OCI-LY1 (cell line): ENCODE measurements at regions not wholly inside any gene's neighbourhood (a gene's known extent, or its start where the extent isn't known, plus 50 kb on each side); places are given as distances from the start of the nearest gene placed in this dataset.

ENCODE experiments used
- H2AFZ ChIP-seq: fragments of 200-600 bp; sonication (generic), shearing (Covaris generic); 2 replicates; pipeline ENCODE4 v1.6.0; 2014; ENCODE audit warnings: antibody characterized with exemption, mild to moderate bottlenecking, low read length
- H3F3A ChIP-seq: fragments of 200-600 bp; sonication (generic), shearing (Covaris generic); 2 replicates; pipeline ENCODE4 v1.6.0; 2014; ENCODE audit warnings: mild to moderate bottlenecking, antibody characterized with exemption, low read length, moderate library complexity; ENCODE audit not compliant: insufficient read depth
- H3K27ac ChIP-seq: fragments of 200-600 bp; sonication (generic); 2 replicates; pipeline ENCODE4 v1.5.1; 2014; ENCODE audit warnings: low read length, mixed run types, mild to moderate bottlenecking, low read depth; ENCODE audit not compliant: poor library complexity, severe bottlenecking
- H3K27me3 ChIP-seq: fragments of 200-600 bp; sonication (generic); 2 replicates; pipeline ENCODE4 v1.6.0; 2014; ENCODE audit warnings: antibody characterized with exemption, mild to moderate bottlenecking, low read length, moderate library complexity; ENCODE audit not compliant: insufficient read depth
- H3K36me3 ChIP-seq: fragments of 200-600 bp; sonication (generic); 2 replicates; pipeline ENCODE4 v1.6.1; 2014; ENCODE audit warnings: mild to moderate bottlenecking, antibody characterized with exemption, low read length, moderate library complexity, mixed read lengths; ENCODE audit not compliant: insufficient read depth
- H3K4me1 ChIP-seq: fragments of 200-600 bp; sonication (generic); 2 replicates; pipeline ENCODE4 v1.5.1; 2014; ENCODE audit warnings: mild to moderate bottlenecking, low read length, moderate library complexity; ENCODE audit not compliant: insufficient read depth, severe bottlenecking
- H3K4me2 ChIP-seq: fragments of 200-600 bp; sonication (generic), shearing (Covaris generic); 2 replicates; pipeline ENCODE4 v1.6.1; 2014; ENCODE audit warnings: low read length
- H3K4me3 ChIP-seq: fragments of 200-600 bp; sonication (generic); 2 replicates; pipeline ENCODE4 v1.5.1; 2014; ENCODE audit warnings: low read length, low read depth, mild to moderate bottlenecking, mixed read lengths; ENCODE audit not compliant: poor library complexity, severe bottlenecking
- H3K79me2 ChIP-seq: fragments of 200-600 bp; shearing (Covaris generic); 2 replicates; pipeline ENCODE4 v1.6.1; 2016; ENCODE audit warnings: mixed run types, low read length, mixed read lengths; ENCODE audit not compliant: insufficient read depth
- H3K9ac ChIP-seq: fragments of 200-600 bp; sonication (generic), shearing (Covaris generic); 2 replicates; pipeline ENCODE4 v1.6.1; 2014; ENCODE audit warnings: mild to moderate bottlenecking, low read length, mixed read lengths
- H3K9me2 ChIP-seq: fragments of 200-600 bp; sonication (generic), shearing (Covaris generic); 2 replicates; pipeline ENCODE4 v1.6.1; 2014; ENCODE audit warnings: low read depth, mild to moderate bottlenecking, low read length, mixed read lengths
- H3K9me3 ChIP-seq: fragments of 200-600 bp; shearing (Covaris generic); 2 replicates; pipeline ENCODE4 v1.6.1; 2014; ENCODE audit warnings: low read length, mixed read lengths
- H4K20me1 ChIP-seq: fragments of 200-600 bp; sonication (generic), shearing (Covaris generic); 2 replicates; pipeline ENCODE4 v1.6.0; 2016; ENCODE audit warnings: mild to moderate bottlenecking, low read length; ENCODE audit not compliant: insufficient read depth
- EZH2 ChIP-seq: fragments of 200-600 bp; sonication (generic), shearing (Covaris generic); IDR thresholded peaks from 2 replicates; pipeline ENCODE4 v1.8.0; 2017; ENCODE audit warnings: borderline replicate concordance, mixed run types, mild to moderate bottlenecking, antibody characterized with exemption, low read length, moderate library complexity, mixed read lengths
- TF ChIP-seq, protein P1 (sequence below): fragments of 200-600 bp; sonication (generic), shearing (Covaris generic); IDR thresholded peaks from 2 replicates; pipeline ENCODE4 v1.5.1; 2017; ENCODE audit warnings: mild to moderate bottlenecking, antibody characterized with exemption, low read length, moderate library complexity, mixed read lengths

DNA sequence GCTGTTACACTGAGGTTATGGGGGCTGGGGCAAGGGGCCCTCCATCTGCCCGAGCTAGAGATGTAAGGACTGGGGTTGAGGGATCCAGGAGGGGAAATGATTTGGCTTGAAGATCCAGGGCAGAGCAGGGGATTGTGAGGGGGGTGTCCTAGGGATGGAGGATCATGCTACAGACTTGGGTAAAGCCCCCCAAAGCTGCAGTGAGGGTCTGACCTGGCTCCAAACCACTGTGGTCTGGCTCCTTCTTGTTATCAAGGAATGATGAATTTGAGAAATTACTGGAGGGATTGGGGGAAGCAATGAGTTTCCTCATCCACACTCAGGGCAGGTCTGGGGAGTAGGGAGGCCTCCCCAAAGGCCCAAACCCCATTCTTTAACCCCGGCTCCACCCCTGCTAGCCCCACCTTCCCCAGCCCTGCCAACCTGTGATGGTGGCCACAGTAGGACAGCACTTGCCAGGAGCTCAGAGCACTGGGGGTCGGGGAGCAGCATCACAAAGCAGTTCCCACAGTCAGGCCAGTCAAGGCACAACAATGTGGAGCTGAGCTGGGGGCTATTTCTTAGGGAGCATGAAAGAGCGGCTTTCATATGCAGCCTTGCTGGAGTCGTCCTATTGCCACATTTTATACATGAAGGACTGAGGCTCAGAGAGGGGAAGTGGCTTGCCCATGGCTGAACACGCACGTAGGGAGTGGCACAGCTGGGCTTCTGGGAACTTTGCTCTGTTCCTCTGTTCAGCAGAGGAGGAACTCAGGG is 165.5 kb downstream of the EFNB1 start:
- Histone ChIP-seq H3K4me1 (no peaks in the 10 kb centered on the region), H3K27me3 (no peaks in the 10 kb centered on the region), H3K9me3 (no peaks in the 10 kb centered on the region), H3F3A (no peaks in the 10 kb centered on the region), H3K79me2 (no peaks in the 10 kb centered on the region), H3K9ac (no peak overlapping the region), H4K20me1 (no peaks in the 10 kb centered on the region), H3K4me2 (no peak overlapping the region), H3K4me3 (no peak overlapping the region), H2AFZ (no peak overlapping the region), H3K27ac (no peak overlapping the region), H3K9me2 (no peaks in the 10 kb centered on the region), H3K36me3 (no peaks in the 10 kb centered on the region)
- TF ChIP-seq, protein P1, sequence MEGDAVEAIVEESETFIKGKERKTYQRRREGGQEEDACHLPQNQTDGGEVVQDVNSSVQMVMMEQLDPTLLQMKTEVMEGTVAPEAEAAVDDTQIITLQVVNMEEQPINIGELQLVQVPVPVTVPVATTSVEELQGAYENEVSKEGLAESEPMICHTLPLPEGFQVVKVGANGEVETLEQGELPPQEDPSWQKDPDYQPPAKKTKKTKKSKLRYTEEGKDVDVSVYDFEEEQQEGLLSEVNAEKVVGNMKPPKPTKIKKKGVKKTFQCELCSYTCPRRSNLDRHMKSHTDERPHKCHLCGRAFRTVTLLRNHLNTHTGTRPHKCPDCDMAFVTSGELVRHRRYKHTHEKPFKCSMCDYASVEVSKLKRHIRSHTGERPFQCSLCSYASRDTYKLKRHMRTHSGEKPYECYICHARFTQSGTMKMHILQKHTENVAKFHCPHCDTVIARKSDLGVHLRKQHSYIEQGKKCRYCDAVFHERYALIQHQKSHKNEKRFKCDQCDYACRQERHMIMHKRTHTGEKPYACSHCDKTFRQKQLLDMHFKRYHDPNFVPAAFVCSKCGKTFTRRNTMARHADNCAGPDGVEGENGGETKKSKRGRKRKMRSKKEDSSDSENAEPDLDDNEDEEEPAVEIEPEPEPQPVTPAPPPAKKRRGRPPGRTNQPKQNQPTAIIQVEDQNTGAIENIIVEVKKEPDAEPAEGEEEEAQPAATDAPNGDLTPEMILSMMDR, result no peak
- TF ChIP-seq EZH2, result no peak

DNA sequence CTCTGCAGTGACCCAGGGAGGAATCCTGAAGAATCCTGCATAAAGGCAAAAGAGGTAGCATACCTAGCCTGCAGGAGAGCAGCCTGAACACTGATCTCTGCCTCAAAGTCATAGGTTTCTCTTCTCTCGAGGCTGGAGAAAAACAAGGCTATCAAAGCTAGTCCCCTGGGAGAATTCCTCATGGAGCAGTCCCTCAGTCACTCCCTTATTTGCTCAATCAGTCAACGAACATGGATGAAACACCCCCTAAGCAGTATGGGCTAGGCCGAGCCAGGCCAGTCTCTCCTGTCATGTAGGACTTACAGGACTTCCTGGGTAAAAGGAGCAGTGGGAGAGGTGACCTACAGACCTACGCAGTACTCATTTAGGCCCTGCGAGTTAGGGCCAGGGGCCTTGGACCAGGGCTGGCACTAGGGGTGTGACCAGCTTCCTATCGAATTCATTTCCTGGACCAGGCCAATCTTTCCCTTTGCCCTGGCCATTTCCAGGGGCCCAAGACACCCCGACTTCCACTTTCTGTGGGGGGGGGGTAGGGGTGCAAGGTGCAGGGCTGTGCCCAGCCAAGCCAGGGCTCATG is 164.1 kb downstream of the EFNB1 start:
- TF ChIP-seq, protein P1, result no peak
- no peak for TF ChIP-seq EZH2
- Histone ChIP-seq H3K27me3 (no peaks in the 10 kb centered on the region), H3K27ac (no peak overlapping the region), H2AFZ (no peak overlapping the region), H3F3A (no peaks in the 10 kb centered on the region), H4K20me1 (no peaks in the 10 kb centered on the region), H3K79me2 (no peaks in the 10 kb centered on the region), H3K36me3 (no peaks in the 10 kb centered on the region), H3K4me1 (no peaks in the 10 kb centered on the region), H3K9me3 (no peaks in the 10 kb centered on the region), H3K4me3 (no peak overlapping the region), H3K9ac (no peak overlapping the region), H3K4me2 (no peak overlapping the region), H3K9me2 (no peaks in the 10 kb centered on the region)

DNA sequence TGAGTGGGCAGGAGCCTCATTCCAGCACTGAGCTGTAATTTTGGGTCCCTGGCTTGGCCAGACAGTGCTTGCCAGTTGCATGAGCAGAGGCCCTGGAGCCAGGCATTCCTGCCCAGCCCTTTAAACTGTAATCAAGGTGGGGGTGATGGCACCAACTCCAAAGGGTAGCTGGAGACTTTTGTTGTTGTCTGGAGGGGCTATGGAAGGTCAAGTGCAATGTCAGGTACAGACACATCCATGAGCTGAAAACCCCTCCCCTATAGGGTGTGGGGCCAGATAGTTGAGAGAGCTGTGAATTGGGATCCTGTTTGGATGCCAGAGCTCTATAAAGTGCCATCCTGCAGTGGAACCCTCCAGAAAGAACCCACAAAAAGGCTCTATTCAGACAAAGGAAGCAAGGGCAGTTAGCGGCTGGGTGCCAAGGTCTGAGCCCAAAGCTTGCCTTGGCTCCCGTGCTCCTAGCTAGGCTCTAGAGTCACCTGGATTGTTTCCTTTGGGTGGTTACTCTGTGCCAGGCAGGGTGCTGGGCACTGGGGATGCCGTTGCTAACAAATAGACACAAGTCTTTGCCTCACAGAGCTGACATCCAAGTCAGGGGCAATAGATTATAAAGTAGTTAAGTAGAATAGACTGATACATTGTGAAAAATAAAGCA is 163.0 kb downstream of the EFNB1 start:
- no peak for TF ChIP-seq EZH2
- no peaks in the 10 kb centered on the region for H3K9me2 ChIP-seq
- no peaks in the 10 kb centered on the region for H3K9me3 ChIP-seq
- no peaks in the 10 kb centered on the region for H4K20me1 ChIP-seq
- H3K4me3 ChIP-seq, result no peak overlapping the region
- H3K4me1 ChIP-seq, result no peaks in the 10 kb centered on the region
- no peak overlapping the region for H3K9ac ChIP-seq
- H3K4me2 ChIP-seq, result no peak overlapping the region
- H2AFZ ChIP-seq, result no peak overlapping the region
- no peaks in the 10 kb centered on the region for H3K36me3 ChIP-seq
- H3K27ac ChIP-seq, result no peak overlapping the region
- no peaks in the 10 kb centered on the region for H3K79me2 ChIP-seq
- H3F3A ChIP-seq, result no peaks in the 10 kb centered on the region
- H3K27me3 ChIP-seq, result no peaks in the 10 kb centered on the region
